SK-N-SH treated with all-trans-retinoic acid at 6 μM for 48 hours (cell line): ENCODE measurements at regions not wholly inside any gene's neighbourhood (a gene's known extent, or its start where the extent isn't known, plus 50 kb on each side); places are given as distances from the start of the nearest gene placed in this dataset.

ENCODE experiments used
- ATAC-seq: fragments of 200-7000 bp; cut with Tn5 transposase; 3 replicates; pipeline ENCODE4 v1.9.1; 2020; ENCODE audit warnings: mild to moderate bottlenecking, moderate library complexity
- ARNTL ChIP-seq: fragments of 450-650 bp; formaldehyde crosslinking; IDR thresholded peaks from 2 replicates; pipeline ENCODE4 v1.5.0; 2020; ENCODE audit warnings: low read depth, mild to moderate bottlenecking, moderate library complexity, borderline replicate concordance
- BACH2 ChIP-seq: fragments of 250-450 bp; sonication (Bioruptor Pico); IDR thresholded peaks from 2 replicates; pipeline ENCODE4 v1.9.0; 2021; ENCODE audit warnings: mild to moderate bottlenecking, borderline replicate concordance
- CSDC2 ChIP-seq: fragments of 250-450 bp; sonication (Bioruptor Pico); IDR thresholded peaks from 2 replicates; pipeline ENCODE4 v1.5.0; 2020; ENCODE audit warnings: mild to moderate bottlenecking, moderate library complexity
- CSRNP3 ChIP-seq: fragments of 250-450 bp; sonication (Bioruptor Pico); IDR thresholded peaks from 2 replicates; pipeline ENCODE4 v1.5.1; 2021; ENCODE audit warnings: mild to moderate bottlenecking, moderate library complexity
- ESRRG ChIP-seq: fragments of 250-450 bp; sonication (Bioruptor Pico); IDR thresholded peaks from 2 replicates; pipeline ENCODE4 v1.6.1; 2021; ENCODE audit warnings: mild to moderate bottlenecking
- GLIS3 ChIP-seq: fragments of 250-450 bp; sonication (Bioruptor Pico); IDR thresholded peaks from 2 replicates; pipeline ENCODE4 v1.5.0; 2020; ENCODE audit warnings: mild to moderate bottlenecking, moderate library complexity
- ISL1 ChIP-seq: fragments of 250-450 bp; sonication (Bioruptor Pico); IDR thresholded peaks from 2 replicates; pipeline ENCODE4 v2.1.2; 2022; ENCODE audit warnings: mild to moderate bottlenecking, moderate library complexity
- OSR1 ChIP-seq: fragments of 250-450 bp; sonication (Bioruptor Pico); IDR thresholded peaks from 2 replicates; pipeline ENCODE4 v1.8.0; 2022; ENCODE audit warnings: moderate library complexity, mild to moderate bottlenecking, inconsistent platforms
- PATZ1 ChIP-seq: fragments of 250-450 bp; sonication (Bioruptor Pico); IDR thresholded peaks from 2 replicates; pipeline ENCODE4 v1.8.0; 2020; ENCODE audit warnings: mild to moderate bottlenecking, moderate library complexity, borderline replicate concordance
- POU6F1 ChIP-seq: fragments of 250-450 bp; sonication (Bioruptor Pico); IDR thresholded peaks from 2 replicates; pipeline ENCODE4 v1.8.0; 2021; ENCODE audit warnings: low read depth, mild to moderate bottlenecking, moderate library complexity, borderline replicate concordance
- PPARA ChIP-seq: fragments of 250-450 bp; sonication (Bioruptor Pico); IDR thresholded peaks from 2 replicates; pipeline ENCODE4 v1.5.0; 2020; ENCODE audit warnings: mild to moderate bottlenecking, borderline replicate concordance
- RARB ChIP-seq: fragments of 250-450 bp; sonication (Bioruptor Pico); IDR thresholded peaks from 2 replicates; pipeline ENCODE4 v1.8.0; 2021; ENCODE audit warnings: mild to moderate bottlenecking, moderate library complexity
- SNAI2 ChIP-seq: fragments of 250-450 bp; sonication (Bioruptor Pico); IDR thresholded peaks from 2 replicates; pipeline ENCODE4 v1.5.0; 2020; ENCODE audit warnings: mild to moderate bottlenecking, moderate library complexity
- TOX ChIP-seq: fragments of 250-450 bp; sonication (Bioruptor Pico); IDR thresholded peaks from 2 replicates; pipeline ENCODE4 v1.8.0; 2021; ENCODE audit warnings: mild to moderate bottlenecking, moderate library complexity, borderline replicate concordance
- TSHZ2 ChIP-seq: fragments of 250-450 bp; sonication (Bioruptor Pico); IDR thresholded peaks from 2 replicates; pipeline ENCODE4 v1.5.0; 2020; ENCODE audit warnings: mild to moderate bottlenecking, moderate library complexity
- ZC3H10 ChIP-seq: fragments of 250-450 bp; sonication (Bioruptor Pico); IDR thresholded peaks from 2 replicates; pipeline ENCODE4 v1.5.1; 2021; ENCODE audit warnings: mild to moderate bottlenecking, moderate library complexity
- ZFP30 ChIP-seq: fragments of 450-650 bp; formaldehyde crosslinking; IDR thresholded peaks from 2 replicates; pipeline ENCODE4 v1.5.0; 2022; ENCODE audit warnings: mild to moderate bottlenecking, moderate library complexity
- ZNF565 ChIP-seq: fragments of 450-650 bp; formaldehyde crosslinking; conservative IDR thresholded peaks from 2 replicates; pipeline ENCODE4 v1.5.0; 2020; ENCODE audit warnings: low read depth, mild to moderate bottlenecking, moderate library complexity
- ZNF8 ChIP-seq: fragments of 450-650 bp; formaldehyde crosslinking; IDR thresholded peaks from 2 replicates; pipeline ENCODE4 v1.5.0; 2020; ENCODE audit warnings: mild to moderate bottlenecking, moderate library complexity

DNA sequence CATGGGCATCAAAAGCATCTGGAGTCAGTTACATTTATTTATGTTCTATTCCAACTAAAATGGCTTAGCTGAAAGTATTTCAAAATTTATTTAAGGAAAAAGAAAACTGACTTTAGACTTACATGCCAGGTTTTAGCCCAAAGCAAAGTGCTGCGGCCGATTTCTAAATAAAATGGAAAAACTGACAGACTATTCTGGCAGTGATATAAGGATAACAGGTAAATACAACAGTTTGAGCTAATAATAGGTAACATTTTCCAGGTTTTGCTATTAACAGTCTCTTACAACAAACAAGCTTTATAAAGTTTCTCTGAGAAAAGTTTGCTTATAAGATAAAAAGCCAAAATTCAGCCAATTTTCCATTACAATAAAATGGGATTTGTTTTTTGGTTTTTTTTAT, 937.2 kb upstream of the FLRT2 start (continued):
- TF ChIP-seq OSR1 (CRISPR knock-in tag), result no peak
- TF ChIP-seq ZC3H10 (CRISPR knock-in tag), result no peak
- TF ChIP-seq ESRRG (CRISPR knock-in tag), result no peak
- no peak for TF ChIP-seq BACH2 (CRISPR knock-in tag)
- TF ChIP-seq ARNTL, result no peak
- TF ChIP-seq SNAI2 (CRISPR knock-in tag), result no peak
- TF ChIP-seq PPARA (CRISPR knock-in tag), result no peak

DNA sequence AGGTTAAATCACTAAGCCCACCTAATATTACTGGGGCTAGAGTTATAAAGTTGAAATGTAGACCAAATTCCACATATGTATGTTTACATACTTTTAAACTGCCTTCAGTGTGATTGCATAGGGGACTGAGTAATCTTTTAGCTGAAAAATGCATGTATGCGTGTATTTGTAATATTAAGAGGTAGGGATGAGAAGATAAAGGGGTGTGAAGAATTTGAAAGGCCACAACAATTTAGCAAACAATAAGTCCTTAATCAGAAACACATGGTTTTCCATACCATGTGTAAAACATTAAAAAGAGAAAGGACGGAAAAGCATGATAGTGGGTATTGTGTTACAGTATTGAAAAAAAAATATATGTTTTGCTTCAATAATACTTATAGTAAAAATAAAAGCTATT, 919.9 kb upstream of the FLRT2 start:
- TF ChIP-seq ZNF8 (CRISPR knock-in tag) (no peak), ZFP30 (CRISPR knock-in tag) (no peak), BACH2 (CRISPR knock-in tag) (no peak), PATZ1 (CRISPR knock-in tag) (no peak), GLIS3 (CRISPR knock-in tag) (no peak), CSDC2 (CRISPR knock-in tag) (no peak), RARB (CRISPR knock-in tag) (no peak), PPARA (CRISPR knock-in tag) (no peak), ESRRG (CRISPR knock-in tag) (no peak), ISL1 (CRISPR knock-in tag) (no peak), TSHZ2 (CRISPR knock-in tag) (no peak), ZNF565 (CRISPR knock-in tag) (no peak), OSR1 (CRISPR knock-in tag) (no peak), TOX (no peak), POU6F1 (no peak), CSRNP3 (CRISPR knock-in tag) (no peak)
- TF ChIP-seq, all 23 proteins: peak for 0
- ATAC-seq, result no peak

DNA sequence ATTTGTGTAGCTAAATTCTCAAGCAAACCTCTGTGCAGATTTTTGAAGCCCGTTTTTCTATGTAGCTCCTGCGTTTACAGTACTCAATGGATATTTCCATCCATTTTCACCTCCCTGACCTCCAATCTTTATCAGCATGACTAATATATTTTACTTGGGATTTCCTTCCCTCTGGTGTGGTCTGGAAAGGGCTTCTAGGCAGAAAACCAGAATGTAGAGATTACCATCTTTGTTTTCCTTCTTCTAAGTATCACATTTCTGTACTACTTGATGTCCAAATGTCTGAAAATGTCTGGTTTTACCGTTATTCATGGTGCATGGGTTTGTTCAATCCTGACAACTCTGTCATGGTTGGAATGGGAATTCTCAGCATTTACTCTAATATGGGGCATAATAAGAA, 907.6 kb upstream of the FLRT2 start:
- no peak for TF ChIP-seq TSHZ2 (CRISPR knock-in tag)
- peak; percentile 21; the same call in 1 of the 2 replicates for TF ChIP-seq ISL1 (CRISPR knock-in tag)
- ATAC-seq, result no peak
